Epithelial cell of esophagus (primary cell): ENCODE measurements at regions not wholly inside any gene's neighbourhood (a gene's known extent, or its start where the extent isn't known, plus 50 kb on each side); places are given as distances from the start of the nearest gene placed in this dataset.

Experiments
- DNase-seq: peaks from one replicate; pipeline ENCODE4 v3.0.0; 2010; ENCODE audit warnings: low read depth
- H3K4me3 ChIP-seq: 2 replicates; pipeline ENCODE4 v1.5.1; 2011; ENCODE audit warnings: mild to moderate bottlenecking, low read length, control low read depth
- TF ChIP-seq, protein P1 (sequence below): IDR thresholded peaks from 2 replicates; pipeline ENCODE4 v1.5.1; 2011; ENCODE audit warnings: low read depth, mild to moderate bottlenecking, low read length, control low read depth, inconsistent platforms; ENCODE audit not compliant: insufficient read depth; ENCODE audit errors: missing control alignments

DNA sequence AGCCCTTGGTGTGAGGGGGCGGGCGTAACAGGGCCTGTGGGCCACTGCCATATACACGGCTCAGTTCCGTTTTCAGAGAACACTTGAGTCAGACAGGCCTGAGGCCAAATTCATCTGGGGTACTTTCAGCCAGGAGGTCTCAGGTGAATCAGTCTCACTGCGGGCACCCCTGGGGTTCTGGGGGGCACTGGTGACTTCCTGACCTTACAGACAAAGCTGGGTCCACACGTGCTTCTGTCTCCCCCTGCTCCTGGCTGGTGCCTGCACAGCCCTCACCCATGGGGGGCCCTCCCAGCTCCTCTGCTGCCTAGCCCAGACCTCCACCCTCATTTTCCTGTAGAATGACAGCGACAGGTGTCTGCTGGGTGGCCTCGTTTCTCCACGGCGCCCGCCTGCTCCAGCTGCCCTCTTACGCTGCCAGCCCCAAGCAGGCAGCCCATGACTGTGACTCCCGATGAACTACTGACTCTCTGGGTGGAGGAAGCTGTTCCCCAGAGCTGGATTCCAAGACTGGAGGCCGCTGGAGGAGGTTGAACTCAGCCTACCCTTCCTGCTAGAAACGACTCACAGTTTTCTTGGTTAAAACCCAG lies 374.1 kb upstream of the IRX4 start:
- H3K4me3 ChIP-seq: no peak overlapping the region
- DNase-seq: no peak
- TF ChIP-seq, protein P1, sequence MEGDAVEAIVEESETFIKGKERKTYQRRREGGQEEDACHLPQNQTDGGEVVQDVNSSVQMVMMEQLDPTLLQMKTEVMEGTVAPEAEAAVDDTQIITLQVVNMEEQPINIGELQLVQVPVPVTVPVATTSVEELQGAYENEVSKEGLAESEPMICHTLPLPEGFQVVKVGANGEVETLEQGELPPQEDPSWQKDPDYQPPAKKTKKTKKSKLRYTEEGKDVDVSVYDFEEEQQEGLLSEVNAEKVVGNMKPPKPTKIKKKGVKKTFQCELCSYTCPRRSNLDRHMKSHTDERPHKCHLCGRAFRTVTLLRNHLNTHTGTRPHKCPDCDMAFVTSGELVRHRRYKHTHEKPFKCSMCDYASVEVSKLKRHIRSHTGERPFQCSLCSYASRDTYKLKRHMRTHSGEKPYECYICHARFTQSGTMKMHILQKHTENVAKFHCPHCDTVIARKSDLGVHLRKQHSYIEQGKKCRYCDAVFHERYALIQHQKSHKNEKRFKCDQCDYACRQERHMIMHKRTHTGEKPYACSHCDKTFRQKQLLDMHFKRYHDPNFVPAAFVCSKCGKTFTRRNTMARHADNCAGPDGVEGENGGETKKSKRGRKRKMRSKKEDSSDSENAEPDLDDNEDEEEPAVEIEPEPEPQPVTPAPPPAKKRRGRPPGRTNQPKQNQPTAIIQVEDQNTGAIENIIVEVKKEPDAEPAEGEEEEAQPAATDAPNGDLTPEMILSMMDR: no peak

DNA sequence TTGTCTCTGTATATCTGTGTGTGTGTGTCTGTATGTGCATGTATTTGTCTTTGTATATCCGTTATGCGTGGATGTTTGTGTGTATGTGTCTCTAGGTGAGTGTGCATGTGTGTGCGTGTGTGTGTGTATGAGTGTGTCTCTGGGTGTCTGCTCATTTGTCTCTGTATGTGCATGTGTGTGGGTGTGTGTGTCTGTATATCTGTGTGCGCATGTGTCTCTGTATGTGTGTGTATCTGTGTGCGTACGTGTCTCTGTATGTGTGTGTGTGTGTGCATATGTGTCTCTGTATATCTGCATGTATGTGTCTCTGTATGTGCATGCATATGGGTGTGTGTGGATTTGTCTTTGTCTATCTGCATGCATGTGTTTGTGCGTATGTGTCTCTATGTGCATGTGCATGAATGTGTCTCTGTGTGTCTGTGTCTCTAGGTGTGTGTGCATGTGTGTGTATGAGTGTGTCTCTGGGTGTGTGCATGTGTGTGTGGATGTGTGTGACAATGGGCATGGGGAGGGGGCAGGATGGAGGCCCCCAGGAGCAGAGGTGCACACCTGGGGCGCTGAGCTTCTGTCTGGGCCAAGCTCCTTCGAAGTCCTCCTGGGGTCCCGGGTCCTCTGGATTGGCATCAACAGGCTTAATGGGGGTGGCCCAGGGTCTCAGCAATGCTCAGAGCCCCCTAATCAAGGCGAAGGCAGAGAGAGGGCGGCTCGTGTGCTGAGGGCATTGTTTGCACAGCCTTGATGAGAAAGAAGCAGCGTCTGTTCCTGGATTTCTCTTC lies 373.4 kb upstream of the IRX4 start:
- H3K4me3 ChIP-seq: no peak overlapping the region
- TF ChIP-seq, protein P1: no peak
- DNase-seq: no peak

DNA sequence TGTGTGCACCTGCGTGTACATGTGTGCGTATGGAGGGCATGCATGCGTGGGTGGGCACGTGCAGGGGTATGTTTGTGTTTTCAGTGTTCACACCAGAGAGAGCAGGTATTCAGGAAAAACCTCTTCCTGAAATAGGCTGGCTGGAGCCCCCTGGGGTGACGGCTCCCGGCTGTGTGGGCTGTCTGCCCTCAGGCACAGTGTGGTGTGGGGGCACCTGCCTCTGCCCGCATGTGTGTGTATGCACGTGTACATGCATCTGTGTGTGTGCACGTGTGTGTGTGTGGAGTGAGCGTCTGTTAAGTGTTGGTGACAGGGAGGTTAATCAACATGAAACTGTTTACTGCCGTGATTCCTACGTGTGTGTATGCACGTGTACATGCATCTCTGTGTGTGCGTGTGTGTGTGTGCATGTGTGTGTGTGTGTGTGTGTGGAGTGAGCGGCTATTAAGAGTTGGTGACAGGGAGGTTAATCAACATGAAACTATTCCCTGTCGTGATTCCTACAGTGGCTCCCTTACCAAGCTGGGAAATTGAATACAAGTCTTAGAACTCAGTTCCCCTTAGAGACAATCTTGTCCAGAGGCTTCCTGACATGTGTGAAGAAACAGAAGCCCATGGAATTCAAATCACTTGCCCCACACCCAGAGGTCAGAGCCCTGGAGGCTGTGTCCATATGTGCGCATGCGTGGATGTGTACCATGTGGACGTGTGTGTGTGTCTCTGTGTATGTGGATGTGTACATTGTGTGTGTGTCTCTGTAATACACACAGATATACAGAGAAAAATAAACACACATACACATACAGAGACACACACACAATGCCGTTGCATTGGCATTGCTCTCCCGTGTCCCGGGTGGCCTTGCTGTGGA lies 372.4 kb upstream of the IRX4 start:
- DNase-seq: no peak
- H3K4me3 ChIP-seq: no peak overlapping the region
- TF ChIP-seq, protein P1: no peak

DNA sequence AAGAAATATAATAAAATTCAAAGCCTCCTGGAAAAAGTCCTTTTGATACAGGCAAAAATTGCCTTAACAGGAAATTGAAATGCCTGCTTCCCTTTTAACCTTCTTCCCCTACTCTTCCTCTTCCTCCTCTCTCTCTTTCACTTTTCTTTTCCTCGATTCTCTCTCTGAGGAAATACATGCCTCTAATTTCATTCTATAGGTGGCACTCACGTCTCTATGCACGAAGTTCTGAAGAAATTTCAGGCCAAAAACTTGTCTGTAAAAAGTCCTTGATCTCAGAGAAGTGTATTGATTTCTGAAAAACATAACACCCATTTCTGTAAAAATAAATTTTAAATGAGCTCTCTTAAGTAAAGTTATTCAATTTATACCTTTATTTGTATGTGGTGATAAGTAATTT lies 371.7 kb upstream of the IRX4 start:
- DNase-seq: no peak
- TF ChIP-seq, protein P1: no peak
- H3K4me3 ChIP-seq: no peak overlapping the region

DNA sequence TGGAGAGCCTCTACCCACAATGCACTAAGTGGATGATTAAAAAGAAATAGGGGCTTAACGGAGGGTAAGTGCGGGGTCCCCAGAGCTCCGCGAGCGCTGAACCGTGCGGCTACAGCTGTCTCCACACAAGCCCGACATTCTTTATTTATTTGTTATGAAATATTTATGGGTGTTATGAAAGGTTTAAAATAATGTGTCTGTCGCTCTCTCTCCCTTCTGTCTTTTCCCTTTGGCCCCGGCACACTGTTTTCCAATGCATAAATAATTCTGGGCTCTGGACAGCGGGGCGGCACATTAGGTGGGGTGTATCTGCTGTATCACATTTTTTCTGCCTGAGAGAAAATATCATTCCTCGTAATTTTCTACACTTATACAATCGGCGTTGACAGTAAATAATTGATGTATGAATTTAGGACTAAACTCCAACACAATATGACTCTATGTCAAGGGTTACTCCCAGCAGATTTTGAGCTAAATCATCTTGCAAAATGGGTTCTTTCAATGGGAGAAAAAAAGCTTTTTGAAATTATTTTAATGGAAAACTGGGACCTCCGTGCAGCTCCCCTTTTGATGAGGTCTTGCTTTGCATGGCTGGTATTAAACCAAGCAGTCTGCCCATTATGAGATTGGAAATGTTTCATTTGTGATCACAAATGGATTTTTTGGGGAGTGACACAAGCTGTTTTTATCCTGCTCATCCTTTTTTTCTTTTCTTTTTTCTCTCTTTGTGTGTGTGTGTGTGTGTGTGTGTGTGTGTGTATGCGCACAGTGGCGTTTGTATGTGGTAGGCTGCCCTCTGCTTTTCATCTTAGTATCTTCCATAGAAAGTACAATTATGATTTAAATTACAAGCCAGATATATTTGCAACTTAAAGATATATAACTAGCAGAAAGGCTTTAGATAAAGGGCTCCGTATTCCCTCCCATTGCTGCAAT lies 370.6 kb upstream of the IRX4 start:
- TF ChIP-seq, protein P1: no peak
- H3K4me3 ChIP-seq: no peak overlapping the region
- DNase-seq: no peak

DNA sequence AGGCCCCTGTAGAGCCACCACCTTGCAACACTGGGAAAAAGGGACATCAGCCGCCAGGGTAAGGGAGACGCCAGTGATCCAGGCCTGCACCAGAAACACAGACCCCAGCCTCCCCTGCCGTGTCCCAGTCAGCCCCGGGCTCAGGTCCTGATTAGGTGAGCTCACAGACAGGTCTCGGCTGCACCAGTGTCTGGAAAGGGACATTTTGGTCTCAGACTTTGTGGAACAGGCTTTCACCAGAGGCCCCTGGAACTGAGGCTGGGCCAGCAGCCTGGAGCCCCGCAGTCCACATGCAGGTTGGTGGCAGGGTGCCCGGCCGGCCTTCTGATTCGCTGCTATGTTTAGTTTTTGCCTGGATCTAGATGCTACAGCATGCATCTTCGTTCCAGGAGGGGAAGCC lies 369.0 kb upstream of the IRX4 start:
- H3K4me3 ChIP-seq: no peak overlapping the region
- DNase-seq: no peak
- TF ChIP-seq, protein P1: no peak
